ENCODE measurements at regions not wholly inside any gene's neighbourhood (a gene's known extent, or its start where the extent isn't known, plus 50 kb on each side); places are given as distances from the start of the nearest gene placed in this dataset.

DNA sequence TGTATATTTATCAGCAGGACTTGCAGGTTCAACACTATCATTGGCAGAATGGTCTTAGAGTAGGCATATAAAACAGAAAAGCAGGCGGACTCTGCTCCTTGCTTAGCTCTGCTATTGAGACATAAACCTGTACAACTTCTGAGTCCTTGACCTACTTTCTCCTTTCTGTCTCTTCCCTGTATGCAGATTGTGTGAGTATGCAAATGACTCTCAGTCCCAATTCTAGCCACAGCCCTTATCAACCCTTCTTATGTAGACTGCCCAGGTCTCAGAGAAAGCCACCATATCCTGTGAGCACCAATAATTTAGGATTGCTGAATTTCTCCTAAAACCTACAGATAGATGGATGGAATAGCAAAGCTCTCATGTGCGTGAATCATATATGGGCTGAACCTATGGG is 367.6 kb upstream of the DDI1 start:
- TF ChIP-seq POLR2A (IDR thresholded peaks at IDR 0.05) (no peak), CTCF (IDR thresholded peaks at IDR 0.05) (no peak), POLR2AphosphoS5 (IDR thresholded peaks at IDR 0.05) (no peak), EP300 (IDR thresholded peaks at IDR 0.05) (no peak)
